Neural cell (in vitro differentiated cells): ENCODE measurements at regions not wholly inside any gene's neighbourhood (a gene's known extent, or its start where the extent isn't known, plus 50 kb on each side); places are given as distances from the start of the nearest gene placed in this dataset.

ENCODE experiments used
- H2AFZ ChIP-seq: fragments of 200-600, 300-800 bp; sonication (generic), shearing (Covaris generic); 2 replicates; pipeline ENCODE4 v1.6.0; 2014; ENCODE audit warnings: low read depth, mild to moderate bottlenecking, antibody characterized with exemption, low read length, moderate library complexity
- H3F3A ChIP-seq: fragments of 200-600 bp; shearing (Covaris generic); 2 replicates; pipeline ENCODE4 v1.6.1; 2016; ENCODE audit warnings: mild to moderate bottlenecking, moderate library complexity, mixed read lengths, antibody characterized with exemption, low read length; ENCODE audit not compliant: insufficient read depth, poor library complexity, severe bottlenecking
- H3K27ac ChIP-seq: fragments of 200-600, 300-800 bp; sonication (generic), shearing (Covaris generic); 2 replicates; pipeline ENCODE4 v1.5.1; 2014; ENCODE audit warnings: mild to moderate bottlenecking, low read length, moderate library complexity
- H3K27me3 ChIP-seq: fragments of 300-800, 200-600 bp; sonication (generic), shearing (Covaris generic); 2 replicates; pipeline ENCODE4 v1.6.0; 2014; ENCODE audit warnings: mild to moderate bottlenecking, low read depth, low read length, moderate library complexity; ENCODE audit not compliant: insufficient read depth
- H3K36me3 ChIP-seq: fragments of 300-800, 200-600 bp; sonication (generic), shearing (Covaris generic); 2 replicates; pipeline ENCODE4 v1.5.1; 2014; ENCODE audit warnings: mild to moderate bottlenecking, antibody characterized with exemption, low read length, moderate library complexity; ENCODE audit not compliant: insufficient read depth
- H3K4me2 ChIP-seq: fragments of 300-800, 200-600 bp; sonication (generic), shearing (Covaris generic); 2 replicates; pipeline ENCODE4 v1.6.0; 2014; ENCODE audit warnings: mild to moderate bottlenecking, low read length
- H3K4me3 ChIP-seq: fragments of 300-800, 200-600 bp; sonication (generic), shearing (Covaris generic); 2 replicates; pipeline ENCODE4 v1.5.1; 2014; ENCODE audit warnings: mild to moderate bottlenecking, low read length, moderate library complexity
- H3K79me2 ChIP-seq: fragments of 200-600 bp; shearing (Covaris generic); replicated peaks from 2 replicates; pipeline ENCODE4 v1.6.0; 2014; ENCODE audit warnings: mild to moderate bottlenecking, low read length, moderate library complexity; ENCODE audit not compliant: insufficient read depth
- H3K9ac ChIP-seq: fragments of 300-800, 200-600 bp; sonication (generic), shearing (Covaris generic); 2 replicates; pipeline ENCODE4 v1.6.1; 2016; ENCODE audit warnings: mild to moderate bottlenecking, low read length, mixed read lengths
- H3K9me2 ChIP-seq: fragments of 200-600 bp; shearing (Covaris generic); 2 replicates; pipeline ENCODE4 v1.6.1; 2016; ENCODE audit warnings: mild to moderate bottlenecking, low read length, mixed read lengths; ENCODE audit not compliant: insufficient read depth
- H3K9me3 ChIP-seq: fragments of 200-600, 300-800 bp; sonication (generic), shearing (Covaris generic); 2 replicates; pipeline ENCODE4 v1.6.1; 2016; ENCODE audit warnings: mild to moderate bottlenecking, mixed run types, low read length, moderate library complexity, mixed read lengths
- H4K20me1 ChIP-seq: fragments of 200-600 bp; shearing (Covaris generic); 2 replicates; pipeline ENCODE4 v1.6.1; 2016; ENCODE audit warnings: mild to moderate bottlenecking, mixed run types; ENCODE audit not compliant: insufficient read depth
- EP300 ChIP-seq: fragments of 450-650 bp; conservative IDR thresholded peaks from 2 replicates; pipeline ENCODE4 v1.6.1; 2014; ENCODE audit warnings: antibody characterized with exemption, mild to moderate bottlenecking, moderate library complexity; ENCODE audit not compliant: poor library complexity, severe bottlenecking
- EZH2 ChIP-seq: fragments of 200-600, 300-800 bp; shearing (Covaris generic), sonication (generic); IDR thresholded peaks from 2 replicates; pipeline ENCODE4 v1.6.1; 2014; ENCODE audit warnings: antibody characterized with exemption, low read length, borderline replicate concordance, mild to moderate bottlenecking; ENCODE audit not compliant: insufficient read depth, poor library complexity, severe bottlenecking
- MXI1 ChIP-seq: fragments of 450-650 bp; conservative IDR thresholded peaks from 2 replicates; pipeline ENCODE4 v1.6.1; 2014; ENCODE audit warnings: antibody characterized with exemption, mild to moderate bottlenecking; ENCODE audit not compliant: poor library complexity, severe bottlenecking
- POLR2AphosphoS5 ChIP-seq: IDR thresholded peaks from 2 replicates; pipeline ENCODE4 v1.6.1; 2012
- RAD21 ChIP-seq: fragments of 450-650 bp; conservative IDR thresholded peaks from 2 replicates; pipeline ENCODE4 v1.6.1; 2014; ENCODE audit warnings: antibody characterized with exemption, mild to moderate bottlenecking, moderate library complexity
- SMC3 ChIP-seq: fragments of 450-650 bp; conservative IDR thresholded peaks from 2 replicates; pipeline ENCODE4 v1.6.1; 2014; ENCODE audit warnings: antibody characterized with exemption, mild to moderate bottlenecking, moderate library complexity; ENCODE audit not compliant: poor library complexity
- TAF1 ChIP-seq: IDR thresholded peaks from 2 replicates; pipeline ENCODE4 v1.6.1; 2012; ENCODE audit warnings: low read depth
- TF ChIP-seq, protein P1 (sequence below): IDR thresholded peaks from 2 replicates; pipeline ENCODE4 v1.6.1; 2012; ENCODE audit warnings: borderline replicate concordance
- TF ChIP-seq, protein P2 (sequence below): fragments of 450-650 bp; IDR thresholded peaks from 2 replicates; pipeline ENCODE4 v1.5.1; 2014; ENCODE audit warnings: antibody characterized with exemption, mild to moderate bottlenecking, moderate library complexity; ENCODE audit not compliant: poor library complexity, severe bottlenecking

DNA sequence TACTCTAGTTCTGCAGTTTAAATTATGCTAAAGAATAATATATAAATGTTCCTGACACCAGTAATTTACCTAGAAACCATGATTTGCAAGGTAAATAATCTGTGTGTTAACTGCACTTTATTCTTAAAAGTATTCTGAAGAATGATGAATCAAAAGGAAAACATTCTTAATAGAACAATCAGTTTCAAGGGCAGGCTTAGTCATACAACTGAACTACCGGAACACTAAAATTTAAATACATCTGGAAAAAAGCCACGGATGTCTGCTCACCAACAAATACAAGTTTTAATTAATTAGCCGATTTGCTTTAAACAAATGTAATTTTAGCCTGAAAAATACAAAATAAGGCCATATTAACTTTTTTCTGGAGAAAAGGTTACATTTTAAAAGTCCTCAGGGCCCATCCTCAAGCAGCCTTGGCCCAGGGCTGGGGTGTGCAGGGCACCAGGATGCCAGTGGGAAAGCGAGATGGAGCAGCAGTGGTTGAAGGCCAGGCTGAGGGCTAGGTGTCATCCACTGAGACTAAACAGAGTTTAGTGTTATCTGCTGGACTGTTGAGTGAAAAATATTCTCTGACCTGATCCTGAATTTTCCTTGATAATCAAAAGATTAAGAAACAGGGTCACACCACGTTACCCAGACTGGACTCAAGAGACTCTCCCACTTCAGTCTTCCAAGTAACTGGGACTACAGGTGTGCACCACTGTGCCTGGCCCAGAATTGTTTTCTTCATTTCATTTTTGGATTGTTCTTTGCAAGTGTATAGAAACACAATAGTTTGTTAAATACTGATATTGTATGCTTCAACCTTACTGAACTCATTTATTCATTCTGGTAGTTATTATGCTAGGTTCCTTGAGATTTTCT, 88.2 kb upstream of the DST start:
- Histone ChIP-seq H2AFZ (no peak overlapping the region), H3K36me3 (peaks cover 4% of the 10 kb centered on the region), H3K4me2 (no peak overlapping the region), H3K27ac (no peak overlapping the region), H4K20me1 (no peaks in the 10 kb centered on the region), H3K27me3 (no peaks in the 10 kb centered on the region), H3K79me2 (no peaks in the 10 kb centered on the region), H3K9me2 (no peaks in the 10 kb centered on the region), H3F3A (no peaks in the 10 kb centered on the region), H3K4me3 (no peak overlapping the region), H3K9me3 (no peaks in the 10 kb centered on the region), H3K9ac (no peak overlapping the region)
- TF ChIP-seq EP300: no peak
- no peak for TF ChIP-seq EZH2
- TF ChIP-seq RAD21: no peak
- TF ChIP-seq MXI1: no peak
- no peak for TF ChIP-seq POLR2AphosphoS5
- TF ChIP-seq, protein P1, sequence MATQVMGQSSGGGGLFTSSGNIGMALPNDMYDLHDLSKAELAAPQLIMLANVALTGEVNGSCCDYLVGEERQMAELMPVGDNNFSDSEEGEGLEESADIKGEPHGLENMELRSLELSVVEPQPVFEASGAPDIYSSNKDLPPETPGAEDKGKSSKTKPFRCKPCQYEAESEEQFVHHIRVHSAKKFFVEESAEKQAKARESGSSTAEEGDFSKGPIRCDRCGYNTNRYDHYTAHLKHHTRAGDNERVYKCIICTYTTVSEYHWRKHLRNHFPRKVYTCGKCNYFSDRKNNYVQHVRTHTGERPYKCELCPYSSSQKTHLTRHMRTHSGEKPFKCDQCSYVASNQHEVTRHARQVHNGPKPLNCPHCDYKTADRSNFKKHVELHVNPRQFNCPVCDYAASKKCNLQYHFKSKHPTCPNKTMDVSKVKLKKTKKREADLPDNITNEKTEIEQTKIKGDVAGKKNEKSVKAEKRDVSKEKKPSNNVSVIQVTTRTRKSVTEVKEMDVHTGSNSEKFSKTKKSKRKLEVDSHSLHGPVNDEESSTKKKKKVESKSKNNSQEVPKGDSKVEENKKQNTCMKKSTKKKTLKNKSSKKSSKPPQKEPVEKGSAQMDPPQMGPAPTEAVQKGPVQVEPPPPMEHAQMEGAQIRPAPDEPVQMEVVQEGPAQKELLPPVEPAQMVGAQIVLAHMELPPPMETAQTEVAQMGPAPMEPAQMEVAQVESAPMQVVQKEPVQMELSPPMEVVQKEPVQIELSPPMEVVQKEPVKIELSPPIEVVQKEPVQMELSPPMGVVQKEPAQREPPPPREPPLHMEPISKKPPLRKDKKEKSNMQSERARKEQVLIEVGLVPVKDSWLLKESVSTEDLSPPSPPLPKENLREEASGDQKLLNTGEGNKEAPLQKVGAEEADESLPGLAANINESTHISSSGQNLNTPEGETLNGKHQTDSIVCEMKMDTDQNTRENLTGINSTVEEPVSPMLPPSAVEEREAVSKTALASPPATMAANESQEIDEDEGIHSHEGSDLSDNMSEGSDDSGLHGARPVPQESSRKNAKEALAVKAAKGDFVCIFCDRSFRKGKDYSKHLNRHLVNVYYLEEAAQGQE: no peak
- no peak for TF ChIP-seq TAF1
- TF ChIP-seq, protein P2, sequence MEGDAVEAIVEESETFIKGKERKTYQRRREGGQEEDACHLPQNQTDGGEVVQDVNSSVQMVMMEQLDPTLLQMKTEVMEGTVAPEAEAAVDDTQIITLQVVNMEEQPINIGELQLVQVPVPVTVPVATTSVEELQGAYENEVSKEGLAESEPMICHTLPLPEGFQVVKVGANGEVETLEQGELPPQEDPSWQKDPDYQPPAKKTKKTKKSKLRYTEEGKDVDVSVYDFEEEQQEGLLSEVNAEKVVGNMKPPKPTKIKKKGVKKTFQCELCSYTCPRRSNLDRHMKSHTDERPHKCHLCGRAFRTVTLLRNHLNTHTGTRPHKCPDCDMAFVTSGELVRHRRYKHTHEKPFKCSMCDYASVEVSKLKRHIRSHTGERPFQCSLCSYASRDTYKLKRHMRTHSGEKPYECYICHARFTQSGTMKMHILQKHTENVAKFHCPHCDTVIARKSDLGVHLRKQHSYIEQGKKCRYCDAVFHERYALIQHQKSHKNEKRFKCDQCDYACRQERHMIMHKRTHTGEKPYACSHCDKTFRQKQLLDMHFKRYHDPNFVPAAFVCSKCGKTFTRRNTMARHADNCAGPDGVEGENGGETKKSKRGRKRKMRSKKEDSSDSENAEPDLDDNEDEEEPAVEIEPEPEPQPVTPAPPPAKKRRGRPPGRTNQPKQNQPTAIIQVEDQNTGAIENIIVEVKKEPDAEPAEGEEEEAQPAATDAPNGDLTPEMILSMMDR: no peak
- no peak for TF ChIP-seq SMC3

DNA sequence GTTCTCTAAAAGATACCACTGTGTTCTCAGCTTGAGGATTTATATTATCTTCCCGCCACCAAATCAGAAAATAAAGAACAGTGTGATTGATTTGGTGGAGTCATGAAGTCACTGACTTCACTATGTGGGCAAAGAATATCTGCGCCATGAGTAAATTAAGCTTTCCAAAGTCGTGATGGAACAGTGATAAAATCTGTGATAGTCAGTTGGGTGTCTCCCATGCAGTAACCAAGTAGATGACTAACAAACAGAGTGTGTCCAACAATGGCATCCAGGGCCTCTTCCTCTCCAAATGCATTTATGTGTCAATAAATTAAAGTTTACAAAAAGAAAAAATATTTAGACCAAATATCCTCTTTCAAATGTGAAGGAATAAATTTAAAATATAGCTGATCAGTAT, 87.0 kb upstream of the DST start:
- H3K79me2 ChIP-seq: no peaks in the 10 kb centered on the region

More for the DNA sequence above, 87.0 kb upstream of the DST start:
- no peak overlapping the region for H2AFZ ChIP-seq
- no peak overlapping the region for H3K4me2 ChIP-seq
- no peaks in the 10 kb centered on the region for H3K9me3 ChIP-seq
- no peaks in the 10 kb centered on the region for H3K9me2 ChIP-seq
- H3F3A ChIP-seq: no peaks in the 10 kb centered on the region
- H3K27me3 ChIP-seq: no peaks in the 10 kb centered on the region
- H4K20me1 ChIP-seq: no peaks in the 10 kb centered on the region
- peaks cover 4% of the 10 kb centered on the region for H3K36me3 ChIP-seq
- H3K27ac ChIP-seq: no peak overlapping the region
- H3K4me3 ChIP-seq: no peak overlapping the region
- TF ChIP-seq SMC3: no peak
- TF ChIP-seq, protein P2: no peak
- no peak for TF ChIP-seq TAF1
- no peak for TF ChIP-seq EZH2
- TF ChIP-seq MXI1: no peak
- no peak for TF ChIP-seq POLR2AphosphoS5
- TF ChIP-seq, protein P1: no peak
- TF ChIP-seq EP300: no peak
- TF ChIP-seq RAD21: no peak
- no peak overlapping the region for H3K9ac ChIP-seq
